Muscle layer of colon (tissue), 2 donors: ENCODE measurements at regions not wholly inside any gene's neighbourhood (a gene's known extent, or its start where the extent isn't known, plus 50 kb on each side); places are given as distances from the start of the nearest gene placed in this dataset.

Experiments used
- H3K27ac ChIP-seq: one replicate; pipeline ENCODE4 v1.7.0; 2013; ENCODE audit warnings: low read depth, mild to moderate bottlenecking, low read length, moderate library complexity
- H3K27me3 ChIP-seq, 2 donors: one replicate each; pipeline ENCODE4 v1.7.0; 2013; ENCODE audit warnings: low read length in 2 of 2, mild to moderate bottlenecking in 2 of 2; ENCODE audit not compliant: insufficient read depth in 2 of 2, control insufficient read depth in 1 of 2
- H3K36me3 ChIP-seq: one replicate; pipeline ENCODE4 v1.7.0; 2013; ENCODE audit warnings: mild to moderate bottlenecking, low read length; ENCODE audit not compliant: insufficient read depth
- H3K4me1 ChIP-seq: one replicate; pipeline ENCODE4 v1.7.0; 2013; ENCODE audit warnings: mild to moderate bottlenecking, low read length; ENCODE audit not compliant: insufficient read depth
- H3K4me3 ChIP-seq, 2 donors: one replicate each; pipeline ENCODE4 v1.7.0; 2013; ENCODE audit warnings: low read length in 2 of 2, low read depth in 1 of 2, mild to moderate bottlenecking in 1 of 2, moderate library complexity in 1 of 2
- H3K9ac ChIP-seq: one replicate; pipeline ENCODE4 v1.7.0; 2013; ENCODE audit warnings: low read length
- H3K9me3 ChIP-seq: one replicate; pipeline ENCODE4 v1.7.0; 2013; ENCODE audit warnings: mild to moderate bottlenecking, low read length
- donor health status: abdominal sarcoma.
- donor health status: Adenocarcinoma of cecum.

DNA sequence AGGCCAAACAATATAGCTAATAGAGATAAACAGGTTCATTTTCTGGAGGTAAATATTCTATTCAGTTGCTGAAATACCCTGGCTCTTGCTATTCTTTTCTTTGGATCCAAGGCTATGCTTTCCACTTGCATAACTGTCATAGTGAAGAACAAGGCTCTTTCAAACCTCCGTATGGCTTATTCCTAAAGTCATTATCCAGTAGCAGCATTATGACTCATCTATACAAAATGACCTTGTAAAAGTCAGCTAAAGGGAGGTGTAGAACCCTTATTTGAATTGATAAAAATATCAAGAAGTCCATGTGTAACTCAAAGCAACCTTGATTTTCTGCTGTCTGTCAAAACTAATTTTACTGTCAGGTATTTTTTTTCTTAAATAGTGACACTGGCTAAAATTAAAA lies 447.8 kb downstream of the PLK2 start:
- no peak overlapping the region for H3K9ac ChIP-seq
- H3K27me3 ChIP-seq, result no peaks in the 10 kb centered on the region
- H3K27ac ChIP-seq, result no peak overlapping the region
- H3K36me3 ChIP-seq, result no peaks in the 10 kb centered on the region
- H3K4me3 ChIP-seq, result no peak overlapping the region
- no peaks in the 10 kb centered on the region for H3K9me3 ChIP-seq
- H3K4me1 ChIP-seq, result no peaks in the 10 kb centered on the region

DNA sequence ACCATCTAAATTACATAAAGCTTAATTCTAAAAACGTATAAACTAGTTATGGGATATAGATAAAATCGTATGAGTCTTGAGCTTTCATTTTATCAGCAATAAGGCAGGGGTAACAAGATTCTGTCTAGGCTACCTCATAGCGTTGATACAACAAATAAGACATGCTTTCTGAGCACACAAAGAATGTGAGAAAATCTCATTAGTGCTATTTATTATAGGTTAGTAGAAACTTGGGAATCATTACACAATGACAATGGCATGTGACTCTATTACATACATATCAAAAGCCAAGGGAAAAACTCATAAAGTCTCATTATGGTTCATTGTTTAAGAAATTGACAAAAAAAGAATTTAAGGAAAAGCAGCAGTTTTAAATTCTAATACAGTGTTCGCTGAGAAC lies 448.6 kb downstream of the PLK2 start:
- Histone ChIP-seq H3K9me3 (no peaks in the 10 kb centered on the region), H3K4me3 (no peak overlapping the region), H3K27me3 (no peaks in the 10 kb centered on the region), H3K27ac (no peak overlapping the region), H3K36me3 (no peaks in the 10 kb centered on the region), H3K4me1 (no peaks in the 10 kb centered on the region), H3K9ac (no peak overlapping the region)

DNA sequence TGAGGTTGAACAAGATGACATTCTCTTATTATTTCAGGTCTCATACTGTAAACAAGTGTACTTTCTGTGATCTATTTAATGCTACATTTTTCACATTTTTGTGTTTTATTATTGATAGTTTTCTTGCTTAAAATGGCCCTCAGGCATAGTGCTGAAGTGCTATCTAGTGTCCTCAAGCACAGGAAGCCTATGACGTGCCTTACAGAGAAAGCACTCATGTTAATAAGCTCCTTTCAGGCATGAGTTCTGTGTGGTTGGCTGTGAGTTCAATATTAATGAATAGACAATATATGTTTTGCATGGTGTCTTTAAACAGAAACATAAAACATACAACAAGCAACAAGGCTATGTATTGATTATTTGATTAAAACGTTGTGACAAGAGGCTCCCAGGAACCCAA lies 450.1 kb downstream of the PLK2 start:
- H3K4me3 ChIP-seq, result no peak overlapping the region

DNA sequence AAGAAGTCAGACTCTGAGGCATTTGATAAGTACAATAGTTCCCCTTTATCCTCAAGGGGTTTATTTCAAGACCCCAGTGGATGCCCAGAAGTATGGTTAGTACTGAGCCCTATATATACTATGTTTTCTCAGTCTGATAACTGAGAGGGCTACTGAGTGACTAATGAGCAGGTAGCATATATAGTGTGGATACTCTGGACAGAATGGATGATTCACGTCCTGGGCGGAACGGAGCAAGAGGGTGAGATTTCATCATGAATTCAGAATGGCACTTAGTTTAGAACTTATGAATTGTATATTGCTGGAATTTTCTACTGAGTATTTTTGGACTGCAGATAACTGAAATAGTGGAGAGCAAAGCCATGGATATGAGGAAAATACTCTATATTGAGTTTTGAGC lies 457.6 kb downstream of the PLK2 start:
- H3K36me3 ChIP-seq, result no peaks in the 10 kb centered on the region
- no peaks in the 10 kb centered on the region for H3K4me1 ChIP-seq
- no peaks in the 10 kb centered on the region for H3K9me3 ChIP-seq
- H3K27ac ChIP-seq, result no peak overlapping the region
- H3K9ac ChIP-seq, result no peak overlapping the region
- H3K27me3 ChIP-seq, result no peaks in the 10 kb centered on the region
- no peak overlapping the region for H3K4me3 ChIP-seq

More for the DNA sequence above, 450.1 kb downstream of the PLK2 start:
- Histone ChIP-seq H3K27me3 (no peaks in the 10 kb centered on the region), H3K9me3 (no peaks in the 10 kb centered on the region), H3K9ac (no peak overlapping the region), H3K27ac (no peak overlapping the region), H3K36me3 (no peaks in the 10 kb centered on the region), H3K4me1 (no peaks in the 10 kb centered on the region)

DNA sequence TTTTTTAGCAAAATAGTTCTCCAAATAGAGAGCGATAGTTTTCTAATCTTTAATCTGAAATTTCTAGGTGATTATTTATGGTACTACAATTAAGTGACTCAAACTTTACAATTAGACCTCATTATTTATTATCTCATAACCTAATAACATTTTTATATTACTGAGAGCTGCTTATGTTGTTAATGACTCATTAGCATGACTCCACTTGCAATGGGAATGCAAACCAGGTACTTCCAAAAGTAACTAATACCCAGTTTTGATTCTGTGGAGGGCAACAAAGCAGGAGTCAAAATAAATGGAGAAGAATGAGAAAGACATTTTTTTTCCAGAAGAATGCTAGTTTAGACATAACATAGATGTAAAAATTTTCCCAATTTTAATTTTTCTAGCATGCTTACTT lies 466.0 kb downstream of the PLK2 start:
- Histone ChIP-seq H3K4me1 (no peaks in the 10 kb centered on the region), H3K27me3 (no peaks in the 10 kb centered on the region), H3K4me3 (no peak overlapping the region), H3K27ac (no peak overlapping the region), H3K9me3 (no peaks in the 10 kb centered on the region), H3K9ac (no peak overlapping the region), H3K36me3 (no peaks in the 10 kb centered on the region)

DNA sequence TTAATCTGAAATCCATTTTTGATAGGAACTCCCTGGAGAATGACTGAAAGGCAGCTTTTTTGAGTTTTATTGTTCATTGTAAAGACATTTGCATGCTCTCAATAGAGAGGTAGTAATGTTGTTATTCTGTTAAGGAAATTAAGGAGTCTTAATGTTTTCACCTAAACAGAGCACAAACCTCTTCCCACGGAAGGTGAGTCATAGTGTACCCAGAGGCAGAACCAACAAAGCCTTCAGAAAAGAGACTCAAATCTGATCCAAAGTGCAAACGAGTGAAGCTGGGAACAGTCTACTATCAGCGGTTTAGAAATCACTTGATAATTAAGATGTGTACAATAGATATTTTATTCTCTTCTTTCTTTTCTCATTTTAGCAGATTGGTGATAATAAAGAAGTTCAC lies 470.5 kb downstream of the PLK2 start:
- Histone ChIP-seq H3K9me3 (no peaks in the 10 kb centered on the region), H3K4me3 (no peak overlapping the region), H3K36me3 (no peaks in the 10 kb centered on the region), H3K9ac (no peak overlapping the region), H3K27ac (no peak overlapping the region), H3K4me1 (no peaks in the 10 kb centered on the region), H3K27me3 (no peaks in the 10 kb centered on the region)

DNA sequence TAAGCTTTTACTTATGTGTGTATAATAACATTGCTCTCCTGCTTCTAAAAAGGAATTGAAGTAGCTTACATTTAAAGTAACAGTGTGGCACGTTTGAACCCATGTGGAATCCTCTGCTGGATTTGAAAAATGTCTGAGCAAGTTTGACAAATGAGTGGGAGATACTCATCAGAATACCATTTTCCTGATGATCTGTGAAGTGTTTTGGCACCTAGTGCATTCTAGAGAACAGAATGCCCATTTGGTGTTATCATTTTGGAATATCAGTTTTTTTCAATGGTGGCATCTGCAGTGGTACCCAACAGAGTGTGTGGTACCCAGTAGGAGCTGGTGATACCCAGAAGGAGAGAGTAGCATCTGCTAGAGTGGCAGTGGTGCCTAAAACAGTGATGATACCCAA lies 471.1 kb downstream of the PLK2 start:
- H3K9ac ChIP-seq, result no peak overlapping the region
- H3K4me1 ChIP-seq, result no peaks in the 10 kb centered on the region
- no peaks in the 10 kb centered on the region for H3K36me3 ChIP-seq
- H3K27ac ChIP-seq, result no peak overlapping the region
- H3K27me3 ChIP-seq, result no peaks in the 10 kb centered on the region
- no peak overlapping the region for H3K4me3 ChIP-seq
- no peaks in the 10 kb centered on the region for H3K9me3 ChIP-seq

DNA sequence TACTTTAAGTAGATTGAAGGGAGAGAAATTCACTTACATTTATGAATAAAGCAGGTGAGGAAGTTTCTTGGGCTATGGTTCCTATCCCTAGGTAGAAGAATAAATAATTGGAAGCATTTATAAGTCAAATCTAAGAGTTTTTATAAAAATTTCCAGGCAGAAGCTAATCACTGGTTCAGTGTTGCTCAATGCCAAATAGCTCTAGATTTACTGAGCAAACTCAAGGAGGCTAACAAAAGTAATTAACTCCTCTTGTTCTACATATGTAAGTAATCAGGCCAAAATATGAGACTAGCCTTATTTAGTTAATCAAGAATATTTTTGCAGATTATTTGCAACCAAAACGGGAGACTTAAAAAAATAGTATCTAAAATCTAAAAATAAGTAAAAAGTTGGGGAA lies 472.3 kb downstream of the PLK2 start:
- no peaks in the 10 kb centered on the region for H3K27me3 ChIP-seq
- no peaks in the 10 kb centered on the region for H3K4me1 ChIP-seq
- H3K36me3 ChIP-seq, result no peaks in the 10 kb centered on the region
- H3K9me3 ChIP-seq, result no peaks in the 10 kb centered on the region
- no peak overlapping the region for H3K4me3 ChIP-seq
- H3K9ac ChIP-seq, result no peak overlapping the region
- H3K27ac ChIP-seq, result no peak overlapping the region

DNA sequence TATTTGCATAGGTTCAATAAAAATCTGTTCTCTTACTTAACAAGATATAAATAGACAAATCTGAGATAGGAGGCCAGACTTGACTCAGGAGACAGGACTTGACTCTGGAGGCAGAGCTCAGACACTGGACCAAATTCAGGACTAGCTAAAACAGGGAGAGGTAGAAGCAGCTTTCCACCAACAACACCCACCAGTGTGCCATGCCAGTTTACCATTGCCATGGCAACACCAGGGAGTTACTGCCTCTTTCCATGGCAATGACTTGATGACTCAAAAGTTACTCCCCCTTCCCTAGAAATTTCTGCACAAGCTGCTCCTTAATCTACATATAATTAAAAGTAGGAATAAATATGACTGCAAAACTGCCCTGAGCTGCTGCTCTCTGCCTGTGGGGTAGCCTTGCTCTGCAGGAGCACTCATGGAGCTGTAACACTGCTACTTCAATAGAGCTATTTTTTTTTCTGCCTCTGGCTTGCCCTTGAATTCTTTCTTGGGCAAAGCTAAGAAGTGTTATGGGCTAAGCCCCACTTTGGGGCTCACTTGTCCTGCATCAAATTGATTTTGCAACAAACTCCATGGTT lies 473.0 kb downstream of the PLK2 start:
- Histone ChIP-seq H3K36me3 (no peaks in the 10 kb centered on the region), H3K27me3 (no peaks in the 10 kb centered on the region), H3K4me3 (no peak overlapping the region), H3K9me3 (no peaks in the 10 kb centered on the region), H3K4me1 (no peaks in the 10 kb centered on the region), H3K9ac (no peak overlapping the region), H3K27ac (no peak overlapping the region)

DNA sequence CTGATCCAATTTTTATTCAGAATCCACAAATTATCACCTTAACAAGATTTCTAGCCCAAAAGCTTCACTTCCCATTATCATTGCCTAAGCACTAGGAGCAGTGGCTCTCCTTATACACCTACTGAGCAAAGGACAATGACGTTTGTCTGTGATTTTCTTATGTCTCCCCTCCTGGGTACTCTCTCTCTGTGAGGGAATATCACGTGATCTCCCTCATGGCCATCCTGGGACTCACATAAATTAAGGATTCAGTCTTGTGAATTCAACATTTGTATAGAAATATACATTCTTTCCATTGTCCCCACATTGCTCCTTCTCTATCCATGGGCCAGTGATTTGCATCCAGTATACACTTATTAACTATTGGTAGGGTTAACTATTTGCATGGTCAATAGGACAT lies 476.5 kb downstream of the PLK2 start:
- Histone ChIP-seq H3K27me3 (no peaks in the 10 kb centered on the region), H3K27ac (no peak overlapping the region), H3K9ac (no peak overlapping the region), H3K9me3 (no peaks in the 10 kb centered on the region), H3K4me3 (no peak overlapping the region), H3K36me3 (no peaks in the 10 kb centered on the region), H3K4me1 (no peaks in the 10 kb centered on the region)

DNA sequence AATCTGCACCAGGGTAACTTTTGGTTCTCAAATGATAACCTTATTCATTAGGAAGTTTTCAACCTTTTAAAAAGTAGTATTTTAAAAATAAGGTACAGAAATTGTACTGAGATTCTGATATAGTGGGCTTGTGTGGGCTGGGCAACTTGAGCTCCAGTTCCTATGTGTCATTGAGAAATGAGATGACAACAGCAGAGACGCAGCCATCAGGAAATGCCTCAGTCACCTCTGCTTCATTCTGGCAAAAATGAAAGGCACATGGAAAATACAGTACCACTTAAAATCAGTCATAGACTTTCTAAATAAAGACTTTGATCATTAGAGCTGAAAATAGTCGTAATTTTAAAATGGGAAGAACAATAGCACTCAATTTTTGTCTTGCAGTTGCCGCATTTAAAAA lies 480.2 kb downstream of the PLK2 start:
- H3K27me3 ChIP-seq, result no peaks in the 10 kb centered on the region
- no peak overlapping the region for H3K9ac ChIP-seq
- H3K27ac ChIP-seq, result no peak overlapping the region
- no peaks in the 10 kb centered on the region for H3K4me1 ChIP-seq
- no peak overlapping the region for H3K4me3 ChIP-seq
- H3K36me3 ChIP-seq, result no peaks in the 10 kb centered on the region
- no peaks in the 10 kb centered on the region for H3K9me3 ChIP-seq

DNA sequence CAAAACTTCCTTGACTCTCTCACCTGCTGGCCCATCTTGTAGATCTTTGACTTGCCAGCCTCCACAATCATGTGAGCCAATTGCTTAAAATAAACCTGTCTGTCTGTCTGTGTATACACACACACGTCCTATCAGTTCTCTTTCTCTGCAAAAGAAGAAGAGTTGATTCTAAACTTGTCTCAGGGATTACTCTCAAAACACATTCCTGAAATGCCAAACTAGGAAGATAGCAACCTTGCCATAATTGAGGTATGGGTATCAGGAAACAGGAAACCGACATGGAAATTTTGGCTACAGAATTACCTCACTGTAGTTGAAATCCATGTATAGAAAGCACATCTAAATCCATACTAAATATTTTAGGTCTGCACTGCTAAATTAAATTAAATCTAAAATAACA lies 483.4 kb downstream of the PLK2 start:
- Histone ChIP-seq H3K4me3 (no peak overlapping the region), H3K27me3 (no peaks in the 10 kb centered on the region)

More for the DNA sequence above, 483.4 kb downstream of the PLK2 start:
- Histone ChIP-seq H3K36me3 (no peaks in the 10 kb centered on the region), H3K9ac (no peak overlapping the region), H3K9me3 (no peaks in the 10 kb centered on the region), H3K4me1 (no peaks in the 10 kb centered on the region), H3K27ac (no peak overlapping the region)
